Testis (tissue), 2 donors: ENCODE measurements at regions not wholly inside any gene's neighbourhood (a gene's known extent, or its start where the extent isn't known, plus 50 kb on each side); places are given as distances from the start of the nearest gene placed in this dataset.

Experiments used
- CTCF ChIP-seq, 3 experiments: fragments of 450-650 bp in 2 of 3; fragments of 200-600 bp in 1 of 3; sonication (generic) in 1 of 3; IDR thresholded peaks; one replicate each; pipeline ENCODE4 v1.5.1; 2016 to 2019; ENCODE audit warnings: antibody characterized with exemption in 3 of 3, mild to moderate bottlenecking in 2 of 3, moderate library complexity in 1 of 3
- POLR2A ChIP-seq: fragments of 450-650 bp; IDR thresholded peaks from one replicate; pipeline ENCODE4 v1.6.1; 2017; ENCODE audit warnings: antibody characterized with exemption, mild to moderate bottlenecking, moderate library complexity

- TF ChIP-seq CTCF (IDR thresholded peaks at IDR 0.05) (no peak), POLR2A (no peak)
Observed at GRCh38 chr12:69107541-69107940, 131.8 kb upstream of the CPSF6 start.
